HG03460 (cell line): ENCODE measurements at regions not wholly inside any gene's neighbourhood (a gene's known extent, or its start where the extent isn't known, plus 50 kb on each side); places are given as distances from the start of the nearest gene placed in this dataset.
"Not testable (repeated sequence)": the region's sequence is repeated elsewhere in the genome, so short reads cannot be mapped to it uniquely, and the experiment has no call there.

Experiments used
- ATAC-seq: cut with Tn5 transposase; IDR thresholded peaks from one replicate; pipeline ENCODE4 v1.9.1; 2021; ENCODE audit not compliant: unreplicated experiment

DNA sequence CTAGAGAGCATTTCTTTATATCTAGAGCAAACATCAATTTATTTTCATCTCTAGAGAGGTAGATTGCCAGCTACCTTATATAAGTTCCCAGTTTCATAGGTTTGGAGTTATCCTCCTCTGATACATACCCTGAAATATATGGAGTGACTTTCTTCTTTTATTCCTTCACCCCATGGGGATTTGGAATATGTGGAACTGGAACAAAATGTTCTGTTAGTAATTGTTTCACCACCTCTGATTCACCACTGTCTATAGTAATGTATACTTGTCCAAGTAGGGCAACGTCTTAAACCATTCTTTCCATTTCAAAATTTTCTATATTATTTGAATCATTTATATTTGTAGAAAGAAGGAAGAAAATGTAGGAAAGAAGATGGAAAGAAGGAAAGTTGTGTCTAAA lies 511.2 kb upstream of the KCND2 start:
- no peak for ATAC-seq

DNA sequence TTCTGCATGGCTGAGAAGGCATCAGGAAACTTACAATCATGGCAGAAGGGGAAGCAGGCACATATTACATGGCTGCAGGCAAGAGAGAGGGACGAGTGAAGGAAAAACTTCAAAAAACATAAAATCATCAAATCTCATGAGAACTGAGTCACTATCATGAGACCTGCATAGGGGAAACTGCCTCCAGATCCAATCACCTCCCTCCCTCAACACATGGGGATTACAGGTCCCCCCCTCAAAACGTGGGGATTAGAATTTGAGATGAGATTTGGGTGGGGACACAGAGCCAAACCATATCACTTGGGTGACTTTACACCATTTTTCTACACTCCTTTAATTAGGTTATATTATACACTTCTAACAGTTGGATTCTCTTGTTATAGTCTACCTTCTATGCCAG lies 490.7 kb upstream of the KCND2 start:
- no peak for ATAC-seq

DNA sequence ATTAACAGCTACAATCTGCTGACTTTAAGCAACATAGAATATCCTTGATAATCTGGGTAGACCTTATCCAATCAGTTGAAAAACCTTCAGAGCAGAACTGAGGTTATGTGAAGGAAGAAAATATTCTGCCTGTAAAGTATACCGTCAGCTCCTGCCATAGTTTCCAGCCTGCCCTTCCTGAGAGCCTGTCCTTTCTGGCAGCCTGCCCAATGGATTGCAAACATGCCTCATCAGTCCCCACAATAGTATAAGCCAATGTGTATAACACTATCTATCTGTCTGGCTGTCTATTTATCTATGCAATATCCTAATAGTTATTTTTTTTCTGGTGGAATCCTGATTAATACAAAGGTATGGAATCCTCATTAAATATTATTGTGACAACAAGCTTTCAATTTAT lies 489.2 kb upstream of the KCND2 start:
- no peak for ATAC-seq

DNA sequence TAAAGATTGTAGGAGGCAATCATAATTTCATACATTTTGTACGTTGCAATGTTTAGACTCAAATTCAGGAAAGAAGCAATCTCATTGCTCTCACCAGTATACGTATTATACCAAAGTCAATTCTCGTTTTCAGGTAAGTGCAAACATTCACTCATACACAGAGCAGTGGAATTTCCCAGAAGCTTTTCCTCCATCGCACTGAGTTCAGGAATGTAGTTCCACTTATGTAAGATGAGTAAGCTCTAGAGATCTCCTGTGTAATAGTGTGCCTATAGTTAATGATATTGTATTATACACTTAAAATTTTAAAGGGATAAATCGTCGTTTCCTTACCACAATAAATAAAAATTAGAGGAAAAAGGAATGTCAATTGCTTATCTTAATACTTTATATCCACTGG lies 470.8 kb upstream of the KCND2 start:
- ATAC-seq: no peak

DNA sequence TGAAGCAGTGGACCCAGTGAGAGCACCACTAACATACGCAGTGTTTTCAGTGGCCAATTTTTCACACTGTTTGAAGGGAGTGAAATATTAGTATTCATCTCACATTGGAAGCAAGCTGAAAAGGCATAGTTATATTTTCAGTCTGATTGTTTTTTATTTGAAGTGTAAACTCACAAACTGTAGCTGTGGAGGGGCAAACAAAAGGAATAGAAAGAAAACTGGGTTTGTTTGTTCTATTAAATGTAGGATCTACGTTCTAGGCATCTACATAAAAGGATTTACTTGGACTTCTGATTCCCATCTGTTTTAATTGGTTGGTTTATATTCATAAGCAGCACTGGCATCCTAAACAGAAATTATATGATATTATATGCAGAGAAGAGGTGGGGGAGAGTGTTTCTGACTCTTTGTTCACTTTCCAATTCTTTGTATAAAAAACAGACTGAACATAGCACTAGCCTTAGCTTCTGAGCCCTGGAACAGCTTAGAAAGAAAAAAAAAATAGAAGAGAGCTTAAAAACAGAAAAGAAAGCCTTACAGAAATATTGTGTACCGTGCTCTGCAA lies 447.8 kb upstream of the KCND2 start:
- no peak for ATAC-seq

DNA sequence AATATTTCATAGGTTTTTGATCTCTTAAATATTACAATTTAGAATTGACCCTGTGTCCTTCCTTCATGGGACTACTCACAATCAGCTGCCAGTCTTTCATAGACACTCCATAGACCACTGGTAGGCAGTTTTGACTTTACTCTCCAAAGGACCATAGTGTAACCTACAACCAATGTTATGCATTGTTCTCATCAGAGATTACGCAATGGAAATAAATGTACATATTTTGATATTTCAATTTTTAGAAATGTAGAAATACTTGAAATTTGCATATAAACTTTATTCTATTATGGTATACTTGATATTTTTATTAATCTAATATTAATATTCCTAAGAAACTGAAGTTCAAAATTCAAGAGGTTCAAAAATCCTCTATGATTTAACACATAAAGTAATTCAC lies 446.4 kb upstream of the KCND2 start:
- no peak for ATAC-seq

DNA sequence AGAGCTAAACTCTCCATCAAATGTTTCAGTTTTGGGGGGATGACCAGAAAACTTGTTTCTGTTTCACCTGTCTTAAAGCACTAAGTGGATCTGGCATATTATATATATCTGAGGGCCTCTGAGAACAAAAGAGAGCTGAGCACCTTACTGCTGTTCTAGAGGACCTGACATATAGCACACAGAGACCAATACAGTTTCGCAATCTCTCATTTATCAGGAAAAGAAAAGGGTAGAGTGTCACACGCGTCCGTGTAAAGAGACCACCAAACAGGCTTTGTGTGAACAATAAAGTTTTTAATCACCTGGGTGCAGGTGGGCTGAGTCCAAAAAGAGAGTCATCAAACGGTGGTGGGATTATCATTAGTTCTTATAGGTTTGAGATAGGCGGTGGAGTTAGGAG lies 434.5 kb upstream of the KCND2 start:
- no peak for ATAC-seq

DNA sequence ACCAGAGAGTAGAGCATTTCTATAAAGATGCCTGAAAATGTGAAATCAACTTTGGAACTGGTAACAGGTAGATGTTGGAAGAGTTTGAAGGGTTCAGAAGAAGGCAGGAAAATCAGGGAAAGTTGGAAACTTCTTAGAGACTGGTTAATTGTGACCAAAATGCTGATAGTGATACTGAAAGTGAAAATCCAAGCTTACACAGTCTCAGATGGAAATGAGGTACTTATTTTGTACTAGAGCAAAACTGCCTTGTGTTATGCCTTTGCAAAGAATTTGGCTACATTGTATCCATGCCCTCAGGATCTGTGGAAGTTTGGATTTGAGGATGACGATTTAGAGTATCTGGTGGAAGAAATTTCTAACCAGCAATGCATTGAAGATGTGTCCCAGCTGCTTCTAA lies 430.6 kb upstream of the KCND2 start:
- ATAC-seq: no peak

DNA sequence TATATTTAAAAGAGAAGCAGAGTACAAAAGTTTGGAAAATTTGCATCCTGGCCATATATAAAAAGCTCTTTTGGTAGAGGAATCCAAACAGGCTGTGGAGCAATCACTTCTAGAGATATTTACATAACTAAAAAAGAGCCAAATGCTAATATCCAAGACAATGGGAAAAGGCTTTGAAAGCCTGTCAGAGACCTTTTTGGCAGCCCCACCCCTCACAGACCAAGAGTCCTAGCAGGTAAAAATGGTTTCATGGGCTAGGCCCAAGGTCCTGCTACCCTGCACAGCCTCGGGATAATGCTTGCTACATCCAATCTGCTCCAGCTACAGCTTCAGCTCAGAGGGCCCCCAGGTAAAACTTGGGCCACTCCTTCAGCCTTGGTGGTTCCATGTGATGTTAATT lies 430.2 kb upstream of the KCND2 start:
- no peak for ATAC-seq

DNA sequence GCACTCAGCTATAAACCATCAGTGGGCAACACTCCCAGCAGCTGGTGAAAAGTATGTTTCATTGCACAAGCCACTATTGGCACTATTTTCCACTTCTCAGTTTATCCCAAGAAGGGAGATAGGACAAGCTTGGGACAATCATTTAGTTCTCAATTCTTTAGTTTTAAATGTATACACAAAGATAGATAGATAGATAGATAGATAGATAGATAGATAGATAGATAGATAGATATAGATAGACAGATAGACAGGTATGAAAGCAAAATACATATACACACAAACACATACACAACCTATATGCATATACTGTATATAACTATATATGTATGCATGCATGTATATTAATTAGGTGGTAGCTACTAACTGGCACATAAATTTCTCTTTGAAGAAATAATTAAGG lies 411.6 kb upstream of the KCND2 start:
- ATAC-seq: no peak

DNA sequence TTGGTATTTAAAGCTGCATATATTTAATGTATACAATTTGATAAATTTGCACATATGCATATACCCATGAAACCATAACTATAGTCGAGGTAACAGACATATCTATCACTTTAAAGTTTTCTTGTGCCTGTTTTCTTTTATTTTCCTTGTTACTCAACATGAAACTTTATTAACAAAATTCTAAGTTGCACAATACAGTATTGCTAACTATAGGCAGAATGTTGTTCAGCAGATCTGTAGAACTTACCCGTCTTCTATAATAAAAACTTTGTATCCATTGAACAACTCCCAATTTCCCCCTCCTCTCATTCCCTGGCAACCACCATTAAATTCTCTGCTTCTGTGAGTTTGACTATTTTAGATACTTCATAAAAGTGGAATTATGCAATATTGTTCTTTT lies 404.6 kb upstream of the KCND2 start:
- no peak for ATAC-seq

DNA sequence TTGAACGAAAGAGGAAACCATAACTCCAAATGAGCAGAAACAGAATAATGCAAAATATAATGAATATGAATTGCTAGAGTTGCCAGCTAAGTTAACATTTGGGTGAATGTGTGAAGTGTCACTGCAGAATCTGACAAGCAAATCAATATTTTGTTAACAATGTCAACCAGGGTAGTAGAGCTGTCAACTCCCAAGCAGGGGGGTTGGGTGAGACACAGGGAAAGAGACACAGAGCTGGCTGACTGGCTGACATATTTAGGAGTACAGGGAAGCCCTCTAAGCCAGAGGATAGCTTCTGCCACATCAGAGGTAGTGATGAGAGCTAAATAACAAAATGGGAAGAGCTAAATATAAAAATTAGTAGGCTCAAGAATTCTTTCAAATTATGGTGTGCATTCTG lies 393.1 kb upstream of the KCND2 start:
- no peak for ATAC-seq

DNA sequence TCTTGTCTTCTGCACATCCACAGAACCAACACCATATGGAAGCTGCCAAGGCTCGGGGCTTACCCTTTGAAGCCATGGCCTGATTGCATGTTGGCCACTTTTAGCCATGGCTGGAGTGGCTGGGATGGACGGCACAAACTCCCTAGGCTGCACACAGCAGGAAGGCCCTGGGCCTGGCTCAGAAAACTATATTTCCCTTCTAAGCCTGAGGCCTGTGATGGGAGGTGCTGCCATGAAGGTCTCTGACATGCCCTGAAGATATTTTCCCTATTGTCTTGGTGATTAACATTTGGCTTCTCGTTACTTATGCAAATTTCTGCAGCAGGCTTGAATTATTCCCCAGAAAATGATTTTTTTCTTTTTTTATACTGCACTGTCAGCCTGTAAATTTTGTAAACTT lies 387.0 kb upstream of the KCND2 start:
- no peak for ATAC-seq

DNA sequence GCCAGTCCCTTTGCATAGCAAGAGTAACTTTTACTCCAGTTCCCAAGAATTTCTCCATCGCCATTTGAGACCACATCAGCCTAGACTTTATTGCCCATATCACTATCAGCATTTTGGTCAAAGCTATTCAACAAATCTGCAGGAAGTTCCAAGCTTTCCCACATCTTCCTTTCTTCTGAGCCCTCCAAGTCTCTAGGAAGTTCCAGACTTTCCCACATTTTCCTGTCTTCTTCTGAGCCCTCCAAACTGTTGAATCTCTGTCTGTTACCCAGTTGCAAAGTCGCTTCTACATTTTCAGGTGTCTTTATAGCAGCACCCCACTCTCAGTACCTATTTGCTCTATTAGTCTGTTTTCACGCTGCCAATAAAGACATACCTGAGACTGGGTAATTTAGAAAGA lies 386.4 kb upstream of the KCND2 start:
- not testable (repeated sequence) for ATAC-seq

DNA sequence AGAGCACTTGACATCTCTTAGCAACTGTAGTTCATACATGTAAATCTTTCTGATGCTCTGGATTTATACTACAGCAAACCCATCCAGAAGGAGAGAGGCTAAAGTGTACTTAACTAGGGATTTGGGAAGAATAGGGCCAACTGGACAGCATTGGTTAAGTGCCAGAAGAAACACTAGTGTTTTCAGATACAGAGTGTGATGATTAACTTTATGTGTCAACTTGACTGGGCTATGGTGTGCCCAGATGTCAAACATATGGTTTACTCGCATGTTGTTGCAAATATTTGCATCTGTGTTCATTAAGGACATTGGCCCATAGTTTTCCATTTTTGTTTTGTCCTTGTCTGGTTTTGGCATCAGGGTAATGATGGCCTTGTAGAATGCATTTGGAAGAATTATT lies 384.7 kb upstream of the KCND2 start:
- no peak for ATAC-seq

DNA sequence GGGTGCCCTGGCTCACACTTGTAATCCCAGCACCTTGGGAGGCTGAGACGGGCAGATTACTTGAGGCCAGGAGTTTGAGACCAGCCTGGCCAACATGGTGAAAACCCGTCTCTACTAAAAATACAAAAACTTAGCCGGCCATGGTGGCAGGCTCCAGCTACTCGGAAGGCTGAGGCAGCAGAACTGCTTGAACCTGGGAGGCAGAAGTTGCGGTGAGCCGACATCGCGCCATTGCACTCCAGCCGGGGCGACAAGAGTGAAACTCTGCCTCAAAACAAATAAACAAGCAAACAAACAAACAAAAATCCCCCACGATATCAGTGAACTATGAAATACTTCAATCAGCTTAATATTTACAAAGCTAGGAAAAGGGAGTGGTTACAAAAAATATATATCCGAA lies 382.3 kb upstream of the KCND2 start:
- ATAC-seq: no peak

DNA sequence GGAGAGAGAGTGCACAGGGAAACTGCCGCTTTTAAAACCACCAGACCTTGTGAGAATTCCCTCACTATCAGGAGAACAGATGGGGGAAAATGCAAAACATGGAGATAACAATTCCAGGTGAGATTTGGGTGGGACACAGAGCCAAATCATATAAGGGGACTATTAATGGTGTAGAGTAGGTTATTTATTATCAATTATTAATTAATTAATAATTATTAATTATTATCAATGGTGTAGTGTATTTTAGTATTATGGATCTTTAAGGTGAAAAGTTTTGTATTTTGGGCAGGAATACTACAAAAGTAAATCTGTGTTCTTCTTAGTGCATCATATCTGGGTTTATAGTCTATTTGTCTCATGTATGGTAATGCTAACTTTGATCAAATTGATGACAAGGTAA lies 377.7 kb upstream of the KCND2 start:
- no peak for ATAC-seq

DNA sequence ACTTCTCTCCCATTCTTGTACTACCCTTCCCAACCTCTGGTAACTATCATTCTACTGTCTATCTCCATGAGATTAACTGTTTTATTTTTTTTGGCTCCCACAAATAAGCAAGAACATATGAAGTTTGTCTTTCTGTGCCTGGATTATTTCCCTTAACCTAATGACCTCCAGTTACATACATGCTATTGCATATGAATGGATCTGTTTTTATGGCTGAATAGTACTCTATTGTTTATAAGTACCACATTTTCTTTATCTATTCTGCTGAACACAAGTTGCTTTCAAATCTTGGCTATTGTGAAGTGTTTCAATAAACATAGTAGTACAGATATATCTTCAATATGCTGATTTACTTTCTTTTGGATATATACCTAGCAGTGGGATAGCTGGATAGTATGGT lies 376.6 kb upstream of the KCND2 start:
- ATAC-seq: no peak

DNA sequence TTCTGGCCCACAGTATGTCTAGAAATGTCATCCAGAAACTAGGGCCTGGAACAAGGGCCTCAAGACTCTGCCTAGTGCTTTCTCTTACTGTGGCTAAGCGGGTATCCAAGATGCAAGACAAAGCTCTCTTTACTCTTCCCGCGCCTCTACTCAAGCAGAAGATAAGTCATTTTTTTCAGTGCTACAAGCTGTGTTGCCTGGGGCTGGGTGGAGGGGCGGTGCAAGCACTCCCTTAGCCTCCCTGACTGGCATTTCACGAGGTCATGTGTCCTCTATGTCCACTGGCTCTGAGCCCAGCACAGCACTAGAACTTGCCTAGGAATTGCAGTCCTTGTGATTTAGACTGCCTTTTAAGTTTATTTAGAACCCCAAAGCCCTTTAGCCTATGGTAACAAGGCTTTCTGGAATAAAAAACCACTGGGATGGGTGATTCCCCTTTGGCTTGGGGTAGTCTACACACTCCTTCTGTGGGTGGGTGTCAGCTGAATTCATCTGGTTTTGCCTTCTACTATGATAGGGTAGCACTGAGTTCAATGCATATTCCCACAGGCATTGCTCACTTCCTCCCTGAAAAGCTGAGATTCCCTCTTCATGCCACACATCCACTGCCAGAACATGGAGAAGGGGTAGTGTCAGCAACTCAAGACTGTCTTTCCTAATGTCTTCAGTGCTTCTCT lies 371.8 kb upstream of the KCND2 start:
- ATAC-seq: no peak

DNA sequence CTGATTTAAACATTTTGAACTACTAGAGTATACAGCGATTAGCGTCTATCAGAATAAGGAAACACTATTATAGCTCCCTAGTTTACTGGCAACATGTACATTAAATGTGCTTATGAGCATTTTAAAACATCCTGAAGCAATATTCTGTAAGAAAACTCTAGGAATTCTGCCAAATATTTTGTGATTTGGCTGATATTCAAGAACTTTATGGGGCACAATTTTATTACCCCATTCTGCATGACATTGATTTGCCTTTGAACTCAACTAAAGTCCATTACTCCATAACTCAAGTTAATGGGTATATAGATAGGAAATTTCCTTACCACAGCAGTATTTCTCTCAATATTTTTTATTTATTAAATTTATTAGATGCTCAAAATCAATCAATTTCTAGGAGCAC lies 369.9 kb upstream of the KCND2 start:
- no peak for ATAC-seq

DNA sequence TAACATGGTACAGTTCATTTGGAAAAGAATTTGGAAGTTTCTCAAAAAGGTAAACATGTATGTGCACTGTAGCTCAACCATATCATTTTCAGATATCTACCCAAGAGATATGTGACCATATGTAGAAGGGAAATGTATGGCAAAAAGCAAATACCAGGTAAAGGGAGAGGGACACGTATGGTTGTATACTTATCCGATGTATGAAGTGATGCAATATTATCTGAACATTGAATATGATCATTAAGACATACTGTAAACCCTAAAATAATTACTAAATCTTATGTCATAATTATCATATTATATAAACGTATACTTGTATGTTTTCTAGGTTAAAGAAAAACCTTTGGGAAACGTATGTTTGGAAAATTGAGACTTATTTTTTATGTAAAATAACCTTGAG lies 367.5 kb upstream of the KCND2 start:
- ATAC-seq: no peak

DNA sequence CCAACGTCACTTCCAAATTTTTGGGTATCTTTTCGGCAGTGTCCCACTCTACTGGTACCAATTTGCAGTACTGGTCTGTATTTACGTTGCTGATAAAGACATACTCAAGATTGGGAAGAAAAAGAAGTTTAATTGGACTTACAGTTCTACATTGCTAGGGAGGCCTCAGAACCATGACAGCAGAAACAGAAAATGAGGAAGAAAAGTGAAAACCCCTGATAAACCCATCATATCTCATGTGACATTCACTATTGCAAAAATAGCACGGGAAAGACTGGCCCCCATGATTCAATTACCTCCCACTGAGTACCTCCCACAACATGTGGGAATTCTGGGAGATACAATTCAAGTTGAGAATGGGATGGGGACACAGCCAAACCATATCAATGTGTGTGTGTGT lies 364.0 kb upstream of the KCND2 start:
- ATAC-seq: no peak

DNA sequence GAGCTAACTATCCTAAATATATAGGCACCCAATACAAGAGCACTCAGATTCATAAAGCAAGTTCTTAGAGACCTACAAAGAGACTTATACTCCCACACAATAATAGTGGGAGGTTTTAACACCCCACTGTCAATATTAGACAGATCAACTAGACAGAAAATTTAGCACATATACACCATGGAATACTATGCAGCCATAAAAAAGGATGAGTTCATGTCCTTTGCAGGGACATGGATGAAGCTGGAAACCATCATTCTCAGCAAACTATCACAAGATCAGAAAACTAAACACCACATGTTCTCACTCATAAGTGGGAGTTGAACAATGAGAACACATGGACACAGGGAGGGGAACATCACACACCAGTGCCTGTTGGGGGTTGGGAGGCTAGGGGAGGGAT lies 358.9 kb upstream of the KCND2 start:
- ATAC-seq: not testable (repeated sequence)
